IMR-90 (cell line): ENCODE measurements at regions not wholly inside any gene's neighbourhood (a gene's known extent, or its start where the extent isn't known, plus 50 kb on each side); places are given as distances from the start of the nearest gene placed in this dataset.

ENCODE experiments used
- BHLHE40 ChIP-seq: fragments of 150-350 bp; IDR thresholded peaks from 2 replicates; pipeline ENCODE4 v1.6.1; 2016; ENCODE audit warnings: mild to moderate bottlenecking, low read depth, low read length
- CHD1 ChIP-seq: IDR thresholded peaks from 2 replicates; pipeline ENCODE4 v1.6.1; 2012; ENCODE audit warnings: low read depth, low read length, improper control_type of control experiment
- CTCF ChIP-seq: conservative IDR thresholded peaks from 2 replicates; pipeline ENCODE4 v1.5.1; 2012; ENCODE audit warnings: mild to moderate bottlenecking, low read depth, low read length, improper control_type of control experiment
- MAFK ChIP-seq: IDR thresholded peaks from 2 replicates; pipeline ENCODE4 v1.6.1; 2012; ENCODE audit warnings: low read depth, low read length, improper control_type of control experiment
- MAZ ChIP-seq: IDR thresholded peaks from 2 replicates; pipeline ENCODE4 v1.6.1; 2012; ENCODE audit warnings: low read depth, mild to moderate bottlenecking, low read length, improper control_type of control experiment, moderate library complexity, borderline replicate concordance
- NFE2L2 ChIP-seq: fragments of 150-350 bp; IDR thresholded peaks from 2 replicates; pipeline ENCODE4 v1.6.1; 2016; ENCODE audit warnings: low read depth, mild to moderate bottlenecking, low read length
- POLR2A ChIP-seq: IDR thresholded peaks from 2 replicates; pipeline ENCODE4 v1.6.1; 2012; ENCODE audit warnings: mild to moderate bottlenecking, low read depth, low read length
- RFX5 ChIP-seq: IDR thresholded peaks from 2 replicates; pipeline ENCODE4 v1.8.0; 2012; ENCODE audit warnings: low read depth, mild to moderate bottlenecking, low read length, moderate library complexity
- SMC3 ChIP-seq: fragments of 150-350 bp; IDR thresholded peaks from 2 replicates; pipeline ENCODE4 v1.6.1; 2016; ENCODE audit warnings: low read depth, mild to moderate bottlenecking, antibody characterized with exemption, low read length, moderate library complexity

- TF ChIP-seq POLR2A (no peak), BHLHE40 (no peak), CTCF (no peak), CHD1 (no peak), MAZ (no peak), SMC3 (no peak), NFE2L2 (no peak), RFX5 (no peak), MAFK (no peak)
Observed at GRCh38 chrY:12479382-12479781, 221.6 kb upstream of the USP9Y start.
